GM18861 (cell line): ENCODE measurements at regions not wholly inside any gene's neighbourhood (a gene's known extent, or its start where the extent isn't known, plus 50 kb on each side); places are given as distances from the start of the nearest gene placed in this dataset.
"Not testable (repeated sequence)": the region's sequence is repeated elsewhere in the genome, so short reads cannot be mapped to it uniquely, and the experiment has no call there.

Source experiments
- ATAC-seq: cut with Tn5 transposase; IDR thresholded peaks from one replicate; pipeline ENCODE4 v1.9.1; 2021; ENCODE audit not compliant: unreplicated experiment

- ATAC-seq: no peak
Observed at GRCh38 chr6:81371930-81372329, 380.6 kb downstream of the TENT5A start.

GRCh38 chr6:81366972-81367371, 385.5 kb downstream of the TENT5A start:
- ATAC-seq: no peak

- no peak for ATAC-seq
Observed at GRCh38 chr6:81362246-81362645, 390.2 kb downstream of the TENT5A start.

- no peak for ATAC-seq
Observed at GRCh38 chr6:81353262-81353661, 399.2 kb downstream of the TENT5A start.

- ATAC-seq: not testable (repeated sequence)
Observed at GRCh38 chr6:81344026-81344425, 408.5 kb downstream of the TENT5A start.

- ATAC-seq: no peak
Observed at GRCh38 chr6:81340946-81341345, 411.5 kb downstream of the TENT5A start.

- no peak for ATAC-seq
Observed at GRCh38 chr6:81331526-81331925, 421.0 kb downstream of the TENT5A start.

- no peak for ATAC-seq
Observed at GRCh38 chr6:81328700-81329099, 423.8 kb downstream of the TENT5A start.

- no peak for ATAC-seq
Observed at GRCh38 chr6:81326881-81327561, 425.5 kb downstream of the TENT5A start.

- no peak for ATAC-seq
Observed at GRCh38 chr6:81309811-81310210, 442.7 kb downstream of the TENT5A start.

- no peak for ATAC-seq
Observed at GRCh38 chr6:81308577-81309279, 443.8 kb downstream of the TENT5A start.

GRCh38 chr6:81307651-81308214, 444.7 kb downstream of the TENT5A start:
- no peak for ATAC-seq

- no peak for ATAC-seq
Observed at GRCh38 chr6:81304466-81304865, 448.0 kb downstream of the TENT5A start.

GRCh38 chr6:81300961-81301360, 451.5 kb downstream of the TENT5A start:
- ATAC-seq: no peak

GRCh38 chr6:81298751-81299150, 453.7 kb downstream of the TENT5A start:
- no peak for ATAC-seq

GRCh38 chr6:81295310-81295709, 457.2 kb downstream of the TENT5A start:
- no peak for ATAC-seq

GRCh38 chr6:81293896-81294295, 458.6 kb downstream of the TENT5A start:
- ATAC-seq: no peak

- ATAC-seq: no peak
Observed at GRCh38 chr6:81289229-81289628, 463.3 kb downstream of the TENT5A start.

- ATAC-seq: no peak
Observed at GRCh38 chr6:81265106-81265505, 487.4 kb downstream of the TENT5A start.

- no peak for ATAC-seq
Observed at GRCh38 chr6:81263531-81264168, 488.8 kb downstream of the TENT5A start.

GRCh38 chr6:81262656-81263055, 489.8 kb downstream of the TENT5A start:
- no peak for ATAC-seq

- ATAC-seq: not testable (repeated sequence)
Observed at GRCh38 chr6:81256223-81256622, 496.3 kb downstream of the TENT5A start.
